GM12878 (cell line): ENCODE measurements at regions not wholly inside any gene's neighbourhood (a gene's known extent, or its start where the extent isn't known, plus 50 kb on each side); places are given as distances from the start of the nearest gene placed in this dataset.

Experiments used
- ATAC-seq: fragments of 200-7000 bp; cut with Tn5 transposase; 3 replicates; pipeline ENCODE4 v1.9.1; 2020; ENCODE audit warnings: mild to moderate bottlenecking, moderate library complexity
- BruUV-seq: library from RNA; stranded (reverse); fragments of 400-500 nt; replicated peaks from 2 replicates; lab custom pipeline; 2021; lab: Mats Ljungman, UMichigan
- CTCF ChIA-PET: fragments of 300-600 bp; sonication (Branson Sonifier 250); formaldehyde crosslinking; extraction: SDS; loops from one replicate; lab custom pipeline; 2021; ENCODE audit warnings: inconsistent platforms; lab: Yijun Ruan, JAX
- POLR2A ChIA-PET: fragments of 350-600 bp; formaldehyde crosslinking; extraction: SDS; loops from one replicate; lab custom pipeline; 2021; ENCODE audit warnings: inconsistent platforms; lab: Charles Lee
- RAD21 ChIA-PET: fragments of 300-600 bp; sonication (Branson Sonifier 250); formaldehyde crosslinking; loops from one replicate; lab custom pipeline; 2023; ENCODE audit warnings: antibody characterized with exemption; ENCODE audit not compliant: unreplicated experiment; lab: Charles Lee
- SMC1A ChIA-PET: fragments of 300-600 bp; sonication (Branson Sonifier 250); formaldehyde crosslinking; loops from one replicate; lab custom pipeline; 2023; ENCODE audit not compliant: unreplicated experiment, uncharacterized antibody; lab: Charles Lee
- DNase-seq: peaks from one replicate; pipeline ENCODE4 v3.0.0-alpha.2; 2011; ENCODE audit warnings: low read depth, low spot score
- FAIRE-seq: peaks from 3 replicates; lab custom pipeline; 2011; peaks lifted over from hg19 to GRCh38; lab: Jason Lieb, UNC
- H2AFZ ChIP-seq: 2 replicates; pipeline ENCODE4 v1.6.0; 2011; ENCODE audit warnings: low read depth, low read length, control low read depth; ENCODE audit not compliant: control insufficient read depth
- H3K27ac ChIP-seq: 2 replicates; pipeline ENCODE4 v1.5.1; 2011; ENCODE audit warnings: control low read depth; ENCODE audit not compliant: control insufficient read depth, insufficient read depth
- H3K27me3 ChIP-seq, 2 experiments: replicated peaks in 1 of 2; 2 replicates each; pipeline versions ENCODE4 v1.6.0 to v1.6.1; 2011; ENCODE audit warnings: low read length in 1 of 2; ENCODE audit not compliant: control insufficient read depth in 2 of 2, insufficient read depth in 2 of 2
- H3K36me3 ChIP-seq, 2 experiments: 2 replicates each; pipeline ENCODE4 v1.5.1; 2011; ENCODE audit warnings: low read length in 1 of 2; ENCODE audit not compliant: control insufficient read depth in 2 of 2, insufficient read depth in 2 of 2
- H3K4me1 ChIP-seq: 2 replicates; pipeline ENCODE4 v1.6.1; 2011; ENCODE audit warnings: mild to moderate bottlenecking, low read length, moderate library complexity, mixed read lengths; ENCODE audit not compliant: control insufficient read depth, insufficient read depth
- H3K4me2 ChIP-seq: 2 replicates; pipeline ENCODE4 v1.6.0; 2011; ENCODE audit warnings: control low read depth; ENCODE audit not compliant: control insufficient read depth, insufficient read depth
- H3K4me3 ChIP-seq: fragments of 200-600 bp; sonication (generic); 2 replicates; pipeline ENCODE4 v1.5.1; 2016
- H3K79me2 ChIP-seq: 2 replicates; pipeline ENCODE4 v1.6.0; 2011; ENCODE audit warnings: low read length; ENCODE audit not compliant: control insufficient read depth, insufficient read depth
- H3K9ac ChIP-seq: 2 replicates; pipeline ENCODE4 v1.8.0; 2011; ENCODE audit warnings: low read length, control low read depth, mixed read lengths; ENCODE audit not compliant: control insufficient read depth, insufficient read depth
- H3K9me3 ChIP-seq: replicated peaks from 3 replicates; pipeline ENCODE4 v1.5.1; 2011; ENCODE audit warnings: mild to moderate bottlenecking, low read length; ENCODE audit not compliant: control insufficient read depth, insufficient read depth
- H4K20me1 ChIP-seq: 2 replicates; pipeline ENCODE4 v1.6.0; 2011; ENCODE audit not compliant: control insufficient read depth, insufficient read depth
- ATF3 ChIP-seq: IDR thresholded peaks from 2 replicates; pipeline ENCODE4 v1.6.1; 2011; ENCODE audit warnings: low read depth, mild to moderate bottlenecking, low read length, moderate library complexity, borderline replicate concordance; ENCODE audit errors: extremely low read depth
- BMI1 ChIP-seq: fragments of 450-650 bp; IDR thresholded peaks from 2 replicates; pipeline ENCODE4 v1.6.1; 2016; ENCODE audit warnings: mild to moderate bottlenecking, moderate library complexity, borderline replicate concordance
- E2F8 ChIP-seq: fragments of 450-650 bp; IDR thresholded peaks from 2 replicates; pipeline ENCODE4 v1.6.1; 2018; ENCODE audit warnings: mild to moderate bottlenecking, low read depth, moderate library complexity; ENCODE audit not compliant: partially characterized antibody
- EGR1 ChIP-seq, 2 experiments: IDR thresholded peaks; 1 replicate in 1 of 2; 2 replicates in 1 of 2; pipeline ENCODE4 v1.6.1; 2011 to 2012; ENCODE audit warnings: low read depth in 2 of 2, low read length in 2 of 2, borderline replicate concordance in 1 of 2, mild to moderate bottlenecking in 1 of 2, moderate library complexity in 1 of 2
- ETV6 ChIP-seq, 2 experiments: fragments of 450-650 bp in 1 of 2; IDR thresholded peaks in 1 of 2; conservative IDR thresholded peaks in 1 of 2; 2 replicates each; pipeline ENCODE4 v1.6.1; 2014; ENCODE audit warnings: antibody characterized with exemption in 1 of 2, borderline replicate concordance in 1 of 2, low read depth in 1 of 2, mild to moderate bottlenecking in 1 of 2, moderate library complexity in 1 of 2
- HDAC6 ChIP-seq: fragments of 200-600 bp; sonication (generic); IDR thresholded peaks from one replicate; pipeline ENCODE4 v1.8.0; 2017; ENCODE audit warnings: antibody characterized with exemption; ENCODE audit not compliant: unreplicated experiment
- MEF2A ChIP-seq: IDR thresholded peaks from 2 replicates; pipeline ENCODE4 v1.6.1; 2011; ENCODE audit warnings: low read depth, mild to moderate bottlenecking, low read length, moderate library complexity; ENCODE audit not compliant: insufficient read depth
- NR2C1 ChIP-seq: fragments of 450-650 bp; IDR thresholded peaks from 2 replicates; pipeline ENCODE4 v1.6.1; 2017; ENCODE audit warnings: antibody characterized with exemption, mild to moderate bottlenecking, moderate library complexity
- PAX5 ChIP-seq: IDR thresholded peaks from 2 replicates; pipeline ENCODE4 v1.6.1; 2011; ENCODE audit warnings: low read depth, low read length, borderline replicate concordance
- RELB ChIP-seq: fragments of 450-650 bp; IDR thresholded peaks from 2 replicates; pipeline ENCODE4 v1.6.1; 2017; ENCODE audit warnings: low read depth, mild to moderate bottlenecking, moderate library complexity
- SP1 ChIP-seq: IDR thresholded peaks from one replicate; pipeline ENCODE4 v1.6.1; 2011; ENCODE audit warnings: low read depth, low read length
- SRF ChIP-seq, 2 experiments: IDR thresholded peaks; 2 replicates each; pipeline ENCODE4 v1.6.1; 2011; ENCODE audit warnings: low read depth in 2 of 2, low read length in 2 of 2, mild to moderate bottlenecking in 1 of 2, moderate library complexity in 1 of 2
- ZBTB11 ChIP-seq: fragments of 450-650 bp; formaldehyde crosslinking; IDR thresholded peaks from 2 replicates; pipeline ENCODE4 v1.5.0; 2022; ENCODE audit warnings: mild to moderate bottlenecking, missing genetic modification characterization
- WGBS: methylation state at CpG from one replicate; pipeline ENCODE4 v1.1.6; 2016; ENCODE audit warnings: low lambda C conversion rate; ENCODE audit not compliant: insufficient replicate concordance, insufficient coverage; ENCODE audit errors: missing lambda C conversion rate; 5-methylcytosine and 5-hydroxymethylcytosine counted together
- in situ Hi-C: fragments of 300-500 bp; cut with MboI; formaldehyde crosslinking; loops from 9 replicates; pipeline ENCODE4 v1.14.3; 2018; ENCODE audit warnings: mixed read lengths
- intact Hi-C: fragments of 100-400 bp; cut with micrococcal nuclease; formaldehyde crosslinking; loops from one replicate; pipeline ENCODE4 v1.14.2; 2022; ENCODE audit not compliant: unreplicated experiment

GRCh38 chr15:39391230-39391629 lies 189.6 kb upstream of the THBS1 start:
- CTCF ChIA-PET = interaction anchor here (1.3 kb wide), 1 partner anchor 21 kb away, joined by 4 read pairs; no protein-coding TSS in a partner anchor
- TF ChIP-seq NR2C1 = no peak
- TF ChIP-seq EGR1 (IDR thresholded peaks at IDR 0.05; ENCODE audit: borderline replicate concordance in 1 of 2, low read depth in 2 of 2, low read length in 2 of 2) = no peak
- TF ChIP-seq BMI1 = no peak
- TF ChIP-seq SRF (IDR thresholded peaks at IDR 0.05; ENCODE audit: low read depth in 2 of 2, low read length in 2 of 2) = no peak
- no peak for TF ChIP-seq MEF2A
- no peak for TF ChIP-seq RELB
- TF ChIP-seq PAX5 = no peak
- no peak for TF ChIP-seq SP1
- TF ChIP-seq ETV6 (conservative IDR thresholded peaks at IDR 0.05 in 1 of 2, IDR thresholded peaks at IDR 0.05 in 1 of 2; ENCODE audit: borderline replicate concordance in 1 of 2, low read depth in 1 of 2) = no peak
- TF ChIP-seq ATF3 = no peak
- no peak for TF ChIP-seq E2F8
- no peak for TF ChIP-seq ZBTB11
- no peak for TF ChIP-seq HDAC6

More at GRCh38 chr15:39391230-39391629, 189.6 kb upstream of the THBS1 start:
- ATAC-seq (no peak), DNase-seq (no peak), FAIRE-seq (no peak)
- Histone ChIP-seq H2AFZ (no peak overlapping the region), H3K9me3 (no peaks in the 10 kb centered on the region), H4K20me1 (no peaks in the 10 kb centered on the region), H3K9ac (no peak overlapping the region), H3K27ac (no peak overlapping the region), H3K4me3 (no peak overlapping the region), H3K4me1 (no peaks in the 10 kb centered on the region), H3K27me3 (no peaks in the 10 kb centered on the region; a peak in 1 of 4 replicates), H3K4me2 (no peak overlapping the region), H3K79me2 (no peaks in the 10 kb centered on the region), H3K36me3 (no peaks in the 10 kb centered on the region)
- no TSS peak for BruUV-seq
- in situ Hi-C loops (no loop called here), intact Hi-C loops (no loop called here)
- SMC1A ChIA-PET = interaction anchor here (0.6 to 1.7 kb wide), 3 partner anchors 12 to 385 kb away, joined by 3 to 4 read pairs (median 4); no protein-coding TSS in a partner anchor
- POLR2A ChIA-PET = no interaction called here
- RAD21 ChIA-PET = no interaction called here
- 48% methylated on average over 5 of the region's 5 CpGs for WGBS
